ENCODE measurements at regions not wholly inside any gene's neighbourhood (a gene's known extent, or its start where the extent isn't known, plus 50 kb on each side); places are given as distances from the start of the nearest gene placed in this dataset.

DNA sequence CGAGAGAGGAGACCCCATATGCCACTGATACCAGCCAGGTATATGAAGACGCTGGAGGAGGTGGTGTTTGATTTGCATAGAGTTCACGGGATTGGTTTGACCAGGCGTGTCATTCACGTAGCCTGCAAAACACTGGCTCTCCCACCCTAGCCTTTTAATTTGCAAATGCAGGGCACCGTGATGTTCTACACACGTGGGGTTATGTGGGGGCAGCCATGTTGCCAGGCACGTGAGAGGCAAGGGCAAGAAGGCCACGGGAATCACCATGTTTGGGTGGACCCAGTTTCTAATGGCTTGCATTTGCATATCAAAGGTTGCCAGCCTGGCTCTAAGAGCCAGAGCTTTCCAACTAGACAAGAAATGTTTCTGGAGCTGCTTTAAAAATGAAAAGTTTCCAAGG lies 117.2 kb upstream of the LYZL1 start:
- no peak for DNase-seq (ENCODE audit: low read depth)
- TF ChIP-seq CTCF (conservative IDR thresholded peaks at IDR 0.05; ENCODE audit: low read depth, low read length), result no peak
- no peak overlapping the region for H3K4me3 ChIP-seq (ENCODE audit: low read depth, low read length)

GRCh38 chr10:29174389-29174788 lies 114.5 kb upstream of the LYZL1 start:
- TF ChIP-seq CTCF (conservative IDR thresholded peaks at IDR 0.05; ENCODE audit: low read depth, low read length), result no peak
- DNase-seq (ENCODE audit: low read depth), result no peak
- H3K4me3 ChIP-seq (ENCODE audit: low read depth, low read length), result no peak overlapping the region

GRCh38 chr10:29176845-29177832 lies 111.7 kb upstream of the LYZL1 start:
- H3K4me3 ChIP-seq (ENCODE audit: low read depth, low read length), result no peak overlapping the region
- no peak for DNase-seq (ENCODE audit: low read depth)
- TF ChIP-seq CTCF (conservative IDR thresholded peaks at IDR 0.05; ENCODE audit: low read depth, low read length), result no peak

- no peak for DNase-seq (ENCODE audit: low read depth)
- no peak for TF ChIP-seq CTCF (conservative IDR thresholded peaks at IDR 0.05; ENCODE audit: low read depth, low read length)
- H3K4me3 ChIP-seq (ENCODE audit: low read depth, low read length), result no peak overlapping the region
Measured at GRCh38 chr10:29181936-29182335, 106.9 kb upstream of the LYZL1 start.

DNA sequence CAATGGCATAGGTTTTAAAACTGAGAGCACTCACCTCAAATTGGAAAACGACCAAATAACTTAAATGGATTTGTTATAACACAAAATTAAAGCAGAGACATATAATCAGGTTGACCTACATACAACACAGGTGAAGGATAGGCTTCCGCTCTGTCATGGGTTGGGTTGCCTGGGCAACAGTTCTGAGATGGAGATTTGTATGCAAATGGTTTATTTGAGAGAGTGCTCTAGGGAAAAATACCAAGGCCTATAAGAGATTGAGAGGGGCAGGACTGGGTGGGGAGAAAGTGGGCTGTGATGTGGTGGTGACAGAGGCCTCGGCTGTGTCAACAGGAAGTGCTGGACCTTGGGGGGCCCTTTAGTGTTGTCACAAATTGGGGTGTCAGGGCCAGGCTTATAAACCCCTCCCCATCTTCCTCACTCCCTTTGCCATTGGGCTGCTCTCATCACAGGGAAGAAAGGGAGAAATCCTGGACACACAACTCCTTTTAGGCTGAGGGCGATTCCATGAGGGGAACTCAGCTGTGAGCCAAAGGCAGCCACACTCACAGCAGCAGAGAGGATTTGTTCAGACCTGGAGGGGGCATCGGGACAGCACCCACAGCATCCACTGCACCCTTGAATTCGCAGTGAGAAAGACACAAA lies 105.4 kb upstream of the LYZL1 start:
- no peak for TF ChIP-seq CTCF (conservative IDR thresholded peaks at IDR 0.05; ENCODE audit: low read depth, low read length)
- H3K4me3 ChIP-seq (ENCODE audit: low read depth, low read length), result no peak overlapping the region

GRCh38 chr10:29184205-29185000 lies 104.5 kb upstream of the LYZL1 start:
- no peak for TF ChIP-seq CTCF (conservative IDR thresholded peaks at IDR 0.05; ENCODE audit: low read depth, low read length)
- H3K4me3 ChIP-seq (ENCODE audit: low read depth, low read length), result no peak overlapping the region
- DNase-seq (ENCODE audit: low read depth), result no peak

More for the DNA sequence above, 105.4 kb upstream of the LYZL1 start:
- no peak for DNase-seq (ENCODE audit: low read depth)
